GM23248 (cell line): ENCODE measurements at regions not wholly inside any gene's neighbourhood (a gene's known extent, or its start where the extent isn't known, plus 50 kb on each side); places are given as distances from the start of the nearest gene placed in this dataset.

Experiments used
- EZH2 ChIP-seq: fragments of 200-600 bp; sonication (generic); IDR thresholded peaks from 2 replicates; pipeline ENCODE4 v1.6.1; 2018; ENCODE audit warnings: antibody characterized with exemption, mild to moderate bottlenecking; ENCODE audit not compliant: insufficient read depth, poor library complexity, severe bottlenecking
- EZH2phosphoT487 ChIP-seq: fragments of 200-600 bp; sonication (generic); IDR thresholded peaks from 2 replicates; pipeline ENCODE4 v1.6.1; 2018; ENCODE audit warnings: antibody characterized with exemption, moderate library complexity, mild to moderate bottlenecking, low read depth; ENCODE audit not compliant: insufficient read depth

DNA sequence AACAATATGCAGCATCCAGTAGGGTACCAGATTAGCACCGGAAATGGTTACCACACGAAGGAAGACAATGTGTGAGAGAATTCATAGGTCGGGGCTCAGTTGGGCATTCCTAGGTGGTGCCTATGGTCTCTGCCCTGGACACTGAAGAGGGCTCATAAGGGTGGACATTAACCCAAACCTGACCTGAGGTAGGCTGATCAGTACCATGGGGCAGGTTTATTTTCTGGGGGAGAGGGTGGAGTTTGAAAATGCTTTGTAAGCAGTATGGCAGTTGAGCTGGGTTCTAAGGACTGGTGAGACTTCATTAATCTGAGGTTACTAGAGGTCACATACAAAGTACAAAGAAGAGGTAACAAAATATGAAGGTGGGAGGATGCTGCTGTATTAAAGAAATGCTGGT is 68.4 kb downstream of the RPL22L1 start:
- TF ChIP-seq EZH2, result no peak
- no peak for TF ChIP-seq EZH2phosphoT487
